ENCODE measurements at regions not wholly inside any gene's neighbourhood (a gene's known extent, or its start where the extent isn't known, plus 50 kb on each side); places are given as distances from the start of the nearest gene placed in this dataset.

GRCh38 chr2:238520359-238520886 lies 93.7 kb downstream of the ASB1 start:
- TF ChIP-seq RAD21 (IDR thresholded peaks at IDR 0.05; ENCODE audit: low read length), result no peak
- TF ChIP-seq POLR2AphosphoS5 (IDR thresholded peaks at IDR 0.05; ENCODE audit: low read depth, low read length), result no peak
- TF ChIP-seq CTCF (IDR thresholded peaks at IDR 0.05), result no peak
- TF ChIP-seq SIN3A (IDR thresholded peaks at IDR 0.05; ENCODE audit: borderline replicate concordance, low read depth, low read length), result no peak
- no peak for TF ChIP-seq EZH2phosphoT487 (IDR thresholded peaks at IDR 0.05; ENCODE audit: borderline replicate concordance, low read depth)
- TF ChIP-seq SMC3 (IDR thresholded peaks at IDR 0.05; ENCODE audit: low read depth, low read length), result no peak
- TF ChIP-seq USF2 (IDR thresholded peaks at IDR 0.05; ENCODE audit: borderline replicate concordance, low read depth, low read length), result no peak
- no peak for TF ChIP-seq EP300 (IDR thresholded peaks at IDR 0.05; ENCODE audit: borderline replicate concordance in 1 of 2, low read depth in 1 of 2, low read length in 1 of 2)
- no peak for TF ChIP-seq FOSL2 (IDR thresholded peaks at IDR 0.05; ENCODE audit: borderline replicate concordance, low read depth)
- TF ChIP-seq REST (IDR thresholded peaks at IDR 0.05; ENCODE audit: low read depth, low read length), result no peak
- TF ChIP-seq IRF3 (IDR thresholded peaks at IDR 0.05; ENCODE audit: low read depth, low read length), result no peak
- no peak for TF ChIP-seq MAX (IDR thresholded peaks at IDR 0.05; ENCODE audit: low read depth)
- no peak for TF ChIP-seq ELF1 (IDR thresholded peaks at IDR 0.05)
- no peak for TF ChIP-seq JUND (IDR thresholded peaks at IDR 0.05)

Measured in SK-N-SH (cell line).